Nephron progenitor cell (in vitro differentiated cells): ENCODE measurements at regions not wholly inside any gene's neighbourhood (a gene's known extent, or its start where the extent isn't known, plus 50 kb on each side); places are given as distances from the start of the nearest gene placed in this dataset.

Experiments
- DNase-seq: peaks from one replicate; pipeline ENCODE4 v3.0.0; 2021
- H3K27ac Mint-ChIP-seq: 2 replicates; pipeline ENCODE4 v1.8.0; 2021; ENCODE audit warnings: mild to moderate bottlenecking, moderate library complexity, mixed read lengths
- H3K27me3 Mint-ChIP-seq: 2 replicates; pipeline ENCODE4 v1.8.0; 2021; ENCODE audit warnings: mild to moderate bottlenecking, low read depth, mixed read lengths; ENCODE audit not compliant: poor library complexity
- H3K36me3 Mint-ChIP-seq: 2 replicates; pipeline ENCODE4 v1.8.0; 2021; ENCODE audit warnings: low read depth, mixed read lengths
- H3K4me1 Mint-ChIP-seq: 2 replicates; pipeline ENCODE4 v1.8.0; 2021; ENCODE audit warnings: mixed read lengths
- H3K4me3 Mint-ChIP-seq: 2 replicates; pipeline ENCODE4 v1.8.0; 2021; ENCODE audit warnings: mild to moderate bottlenecking, moderate library complexity, mixed read lengths
- H3K9me3 Mint-ChIP-seq: 2 replicates; pipeline ENCODE4 v1.8.0; 2021; ENCODE audit warnings: mild to moderate bottlenecking, moderate library complexity, mixed read lengths
- CTCF ChIP-seq: fragments of 200-600 bp; sonication (generic); IDR thresholded peaks from 2 replicates; pipeline ENCODE4 v1.5.0; 2021; ENCODE audit warnings: antibody characterized with exemption

DNA sequence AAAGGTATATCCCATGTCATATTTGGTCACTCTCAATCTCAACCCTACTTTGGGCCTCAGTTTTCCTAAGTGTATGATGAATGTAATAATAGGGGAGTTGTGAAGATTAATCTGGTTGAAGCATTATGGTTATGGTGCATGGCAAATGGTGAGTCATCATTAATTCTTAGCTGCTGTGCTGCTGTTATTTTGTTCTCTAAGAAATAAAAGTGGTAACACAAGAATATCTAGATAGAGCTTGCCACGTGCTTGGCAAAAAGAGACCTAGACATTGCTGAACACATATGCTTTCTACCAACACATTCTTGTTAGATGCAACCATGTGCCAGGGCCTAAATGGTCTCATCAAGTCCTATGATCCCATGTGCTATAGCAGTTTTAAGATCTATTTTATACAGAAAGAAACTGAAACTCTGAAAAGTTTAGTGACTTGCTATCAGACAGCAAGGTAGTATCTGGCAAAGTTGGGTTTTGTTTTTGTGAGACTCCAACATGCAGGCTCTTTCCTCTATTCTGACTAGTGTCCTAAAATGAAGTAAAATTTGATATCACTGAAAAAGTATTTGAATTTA, 699.9 kb upstream of the MEF2C start:
- H3K4me1 Mint-ChIP-seq, result no peaks in the 10 kb centered on the region
- no peaks in the 10 kb centered on the region for H3K9me3 Mint-ChIP-seq
- no peak for TF ChIP-seq CTCF
- H3K36me3 Mint-ChIP-seq, result no peaks in the 10 kb centered on the region
- no peak for DNase-seq
- H3K4me3 Mint-ChIP-seq, result no peak overlapping the region
- no peaks in the 10 kb centered on the region for H3K27me3 Mint-ChIP-seq
- H3K27ac Mint-ChIP-seq, result no peak overlapping the region

- Mint-ChIP-seq H3K27ac (no peak overlapping the region), H3K4me3 (no peak overlapping the region), H3K9me3 (no peaks in the 10 kb centered on the region), H3K4me1 (no peaks in the 10 kb centered on the region), H3K27me3 (no peaks in the 10 kb centered on the region), H3K36me3 (no peaks in the 10 kb centered on the region)
- DNase-seq, result no peak
- no peak for TF ChIP-seq CTCF
Measured at GRCh38 chr5:89580976-89581375, 698.0 kb upstream of the MEF2C start.

DNA sequence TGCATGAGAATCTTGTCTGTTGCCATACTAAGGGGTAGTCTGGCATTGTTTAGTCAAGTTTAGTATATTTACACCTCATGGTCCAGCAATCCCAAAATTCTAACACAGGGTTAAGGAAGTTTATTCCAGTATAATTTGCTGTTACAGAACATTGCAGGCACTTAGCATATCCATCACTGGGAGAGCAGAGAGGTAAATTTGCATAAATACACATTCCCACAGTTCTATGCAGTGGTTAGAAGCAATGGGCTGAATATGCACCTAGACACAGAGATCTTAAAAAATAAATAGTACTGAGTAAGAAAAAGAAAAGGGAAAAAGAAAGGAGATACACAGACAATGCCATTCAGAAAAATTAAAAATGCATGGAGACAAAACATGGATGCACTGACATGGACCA, 692.3 kb upstream of the MEF2C start:
- Mint-ChIP-seq H3K4me3 (no peak overlapping the region), H3K4me1 (no peaks in the 10 kb centered on the region), H3K9me3 (no peaks in the 10 kb centered on the region), H3K27ac (no peak overlapping the region), H3K27me3 (no peaks in the 10 kb centered on the region), H3K36me3 (no peaks in the 10 kb centered on the region)
- TF ChIP-seq CTCF, result no peak
- no peak for DNase-seq

DNA sequence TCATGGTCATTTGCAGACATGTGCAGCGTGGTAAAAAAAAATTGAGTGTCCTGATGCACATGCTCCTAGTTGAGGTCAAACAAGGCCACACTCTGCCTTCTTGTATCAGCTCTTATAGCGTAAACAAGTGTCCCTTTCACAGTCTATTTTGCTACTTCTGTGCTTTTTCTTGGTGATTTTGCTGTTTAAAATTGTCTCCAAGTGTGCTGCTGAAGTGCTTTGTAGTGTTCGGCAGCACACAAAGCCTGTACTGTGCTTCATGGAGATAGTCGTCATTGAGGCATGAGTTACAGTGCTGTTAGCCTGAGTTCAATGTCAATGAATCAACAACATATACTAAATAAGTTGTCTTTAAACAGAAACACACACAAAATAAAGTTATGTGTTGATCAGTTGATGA, 690.4 kb upstream of the MEF2C start:
- H3K27ac Mint-ChIP-seq, result no peak overlapping the region
- no peaks in the 10 kb centered on the region for H3K36me3 Mint-ChIP-seq
- H3K9me3 Mint-ChIP-seq, result no peaks in the 10 kb centered on the region
- TF ChIP-seq CTCF, result no peak
- no peak for DNase-seq
- H3K27me3 Mint-ChIP-seq, result no peaks in the 10 kb centered on the region
- H3K4me3 Mint-ChIP-seq, result no peak overlapping the region
- H3K4me1 Mint-ChIP-seq, result no peaks in the 10 kb centered on the region

DNA sequence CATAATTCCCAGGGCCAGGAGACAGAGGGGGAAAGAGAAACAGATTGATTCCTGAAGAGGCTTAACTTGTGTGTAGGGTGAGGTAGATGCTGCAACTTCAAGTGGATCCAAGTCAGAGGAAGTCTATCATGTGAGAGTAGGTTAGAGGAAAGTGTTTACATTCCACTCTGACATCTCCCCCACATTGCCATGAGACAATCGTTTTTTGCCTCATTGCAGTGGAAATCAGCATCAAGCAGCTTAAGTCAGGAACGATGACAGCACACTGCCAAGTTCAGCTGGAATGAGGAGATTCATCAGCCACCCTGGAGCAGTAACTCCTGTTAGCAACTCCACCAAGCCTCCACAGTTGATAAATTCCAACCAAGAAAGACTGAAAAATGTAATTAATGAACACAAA, 689.7 kb upstream of the MEF2C start:
- H3K4me1 Mint-ChIP-seq, result no peaks in the 10 kb centered on the region
- TF ChIP-seq CTCF, result no peak
- DNase-seq, result no peak
- H3K27me3 Mint-ChIP-seq, result no peaks in the 10 kb centered on the region
- H3K27ac Mint-ChIP-seq, result no peak overlapping the region
- no peaks in the 10 kb centered on the region for H3K36me3 Mint-ChIP-seq
- H3K4me3 Mint-ChIP-seq, result no peak overlapping the region
- no peaks in the 10 kb centered on the region for H3K9me3 Mint-ChIP-seq

DNA sequence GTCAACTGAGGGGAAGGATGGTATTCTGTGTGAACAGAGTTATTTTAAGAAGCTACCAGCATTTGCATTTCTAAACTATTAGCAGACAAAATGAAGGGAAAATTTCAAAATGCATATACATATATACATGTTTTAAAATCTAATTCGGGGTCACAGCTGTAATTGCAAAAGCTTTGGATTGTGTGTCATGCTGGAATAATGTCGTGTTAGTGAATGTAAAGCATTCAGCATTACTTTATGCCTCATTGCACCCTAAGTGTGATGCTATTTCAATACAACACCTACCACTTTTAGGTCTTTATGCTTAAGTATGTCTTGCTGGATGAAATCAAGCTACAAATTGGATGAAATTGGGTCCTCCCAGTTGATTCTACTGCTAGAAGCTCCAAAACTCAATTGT, 687.6 kb upstream of the MEF2C start:
- Mint-ChIP-seq H3K9me3 (no peaks in the 10 kb centered on the region), H3K36me3 (no peaks in the 10 kb centered on the region), H3K4me1 (no peaks in the 10 kb centered on the region), H3K4me3 (no peak overlapping the region), H3K27ac (no peak overlapping the region), H3K27me3 (no peaks in the 10 kb centered on the region)
- DNase-seq, result no peak
- no peak for TF ChIP-seq CTCF
